Stomach (tissue), 8 donors: ENCODE measurements at regions not wholly inside any gene's neighbourhood (a gene's known extent, or its start where the extent isn't known, plus 50 kb on each side); places are given as distances from the start of the nearest gene placed in this dataset.

Experiments
- DNase-seq, 2 donors: peaks; one replicate each; pipeline versions ENCODE4 v3.0.0 to v3.0.0-alpha.2; 2013 to 2019
- H3K27ac ChIP-seq, 5 donors: fragments of 200-600 bp in 4 of 5; sonication (generic) in 4 of 5; one replicate each; pipeline ENCODE4 v1.5.1; 2013 to 2019; ENCODE audit warnings: mild to moderate bottlenecking in 1 of 5, moderate library complexity in 1 of 5
- H3K27me3 ChIP-seq, 3 donors: fragments of 200-600 bp; sonication (generic); one replicate each; pipeline ENCODE4 v1.5.1; 2017 to 2019; ENCODE audit warnings: mixed run types in 1 of 3
- H3K36me3 ChIP-seq, 4 donors: fragments of 200-600 bp; sonication (generic); 1 replicate in 3 of 4; 2 replicates in 1 of 4; pipeline ENCODE4 v1.5.1; 2016 to 2019
- H3K4me1 ChIP-seq, 4 donors: fragments of 200-600 bp; sonication (generic); one replicate each; pipeline ENCODE4 v1.5.1; 2016 to 2019
- H3K4me3 ChIP-seq, 4 donors: fragments of 200-600 bp; sonication (generic) in 3 of 4; one replicate each; pipeline ENCODE4 v1.5.1; 2016 to 2019; ENCODE audit warnings: mild to moderate bottlenecking in 1 of 4
- H3K9me3 ChIP-seq, 4 donors: fragments of 200-600 bp; sonication (generic); one replicate each; pipeline ENCODE4 v1.5.1; 2016 to 2019
- EP300 ChIP-seq: sonication (generic); formaldehyde crosslinking; IDR thresholded peaks from one replicate; pipeline ENCODE4 v1.6.1; 2017; ENCODE audit warnings: antibody characterized with exemption
- POLR2A ChIP-seq, 4 donors: fragments of 450-650 bp; IDR thresholded peaks; one replicate each; pipeline ENCODE4 v1.6.1; 2016; ENCODE audit warnings: antibody characterized with exemption in 4 of 4, control low read depth in 2 of 4, mild to moderate bottlenecking in 1 of 4, moderate library complexity in 1 of 4
- POLR2AphosphoS5 ChIP-seq, 3 donors: sonication (generic); formaldehyde crosslinking; IDR thresholded peaks; one replicate each; pipeline ENCODE4 v1.6.1; 2016; ENCODE audit warnings: antibody characterized with exemption in 3 of 3
- WGBS, 5 donors: extraction: QIAGEN DNeasy Blood & Tissue Kit in 3 of 5; methylation state at CpG; one replicate each; pipeline versions ENCODE4 v1.1.5 to v1.1.7; 2013 to 2018; 5-methylcytosine and 5-hydroxymethylcytosine counted together
- intact Hi-C: fragments of 100-400 bp; cut with DNase I; formaldehyde crosslinking; loops from one replicate; pipeline ENCODE4 v1.15.1; 2023; ENCODE audit warnings: low total_unique reads
- TF ChIP-seq, protein P1 (sequence below), 7 experiments: fragments of 450-650 bp in 4 of 7; fragments of 200-600 bp in 3 of 7; sonication (generic) in 3 of 7; IDR thresholded peaks; one replicate each; pipeline ENCODE4 v1.5.1; 2016 to 2019; ENCODE audit warnings: antibody characterized with exemption in 7 of 7, control low read depth in 2 of 7, mild to moderate bottlenecking in 1 of 7
- donor health status: healthy with polysubstance abuse.
- donor health status: Bipolar disorder and iron deficiency.
- donor health status: healthy.

DNA sequence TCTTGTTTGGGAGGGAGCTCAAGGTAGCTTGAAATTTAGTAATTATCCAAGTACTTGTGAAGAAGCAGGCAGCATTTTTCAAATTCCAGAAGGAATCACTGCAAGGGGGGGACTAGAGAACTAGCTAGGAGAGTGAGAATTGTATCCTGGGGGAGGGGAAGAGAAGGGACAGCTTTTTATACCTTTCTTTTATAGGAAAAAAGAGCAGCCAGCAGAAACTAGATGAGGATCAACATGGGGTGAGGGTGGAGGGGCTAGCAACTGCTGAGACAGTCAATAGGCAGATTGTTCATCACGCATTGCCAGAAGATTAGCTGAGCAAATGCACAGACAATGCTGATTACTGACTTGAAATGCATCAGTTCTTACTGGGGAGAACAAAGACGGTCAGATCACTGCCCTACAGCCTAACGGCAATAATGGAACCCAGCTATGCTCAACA lies 514.3 kb upstream of the CITED2 start:
- DNase-seq = peak in 1 of 2 donors; percentile 12
- Histone ChIP-seq H3K27ac (no peak overlapping the region), H3K36me3 (no peaks in the 10 kb centered on the region), H3K4me3 (no peak overlapping the region), H3K27me3 (no peaks in the 10 kb centered on the region), H3K4me1 (no peaks in the 10 kb centered on the region), H3K9me3 (no peaks in the 10 kb centered on the region)
- 70 to 88% (median 80%) methylated on average over 3 of the region's 3 CpGs for WGBS, 5 donors
- no peak for TF ChIP-seq POLR2AphosphoS5 (IDR thresholded peaks at IDR 0.05)
- TF ChIP-seq POLR2A (IDR thresholded peaks at IDR 0.05) = no peak
- no peak for TF ChIP-seq EP300
- TF ChIP-seq, protein P1, sequence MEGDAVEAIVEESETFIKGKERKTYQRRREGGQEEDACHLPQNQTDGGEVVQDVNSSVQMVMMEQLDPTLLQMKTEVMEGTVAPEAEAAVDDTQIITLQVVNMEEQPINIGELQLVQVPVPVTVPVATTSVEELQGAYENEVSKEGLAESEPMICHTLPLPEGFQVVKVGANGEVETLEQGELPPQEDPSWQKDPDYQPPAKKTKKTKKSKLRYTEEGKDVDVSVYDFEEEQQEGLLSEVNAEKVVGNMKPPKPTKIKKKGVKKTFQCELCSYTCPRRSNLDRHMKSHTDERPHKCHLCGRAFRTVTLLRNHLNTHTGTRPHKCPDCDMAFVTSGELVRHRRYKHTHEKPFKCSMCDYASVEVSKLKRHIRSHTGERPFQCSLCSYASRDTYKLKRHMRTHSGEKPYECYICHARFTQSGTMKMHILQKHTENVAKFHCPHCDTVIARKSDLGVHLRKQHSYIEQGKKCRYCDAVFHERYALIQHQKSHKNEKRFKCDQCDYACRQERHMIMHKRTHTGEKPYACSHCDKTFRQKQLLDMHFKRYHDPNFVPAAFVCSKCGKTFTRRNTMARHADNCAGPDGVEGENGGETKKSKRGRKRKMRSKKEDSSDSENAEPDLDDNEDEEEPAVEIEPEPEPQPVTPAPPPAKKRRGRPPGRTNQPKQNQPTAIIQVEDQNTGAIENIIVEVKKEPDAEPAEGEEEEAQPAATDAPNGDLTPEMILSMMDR (IDR thresholded peaks at IDR 0.05) = no peak
- intact Hi-C loops = no loop called here

DNA sequence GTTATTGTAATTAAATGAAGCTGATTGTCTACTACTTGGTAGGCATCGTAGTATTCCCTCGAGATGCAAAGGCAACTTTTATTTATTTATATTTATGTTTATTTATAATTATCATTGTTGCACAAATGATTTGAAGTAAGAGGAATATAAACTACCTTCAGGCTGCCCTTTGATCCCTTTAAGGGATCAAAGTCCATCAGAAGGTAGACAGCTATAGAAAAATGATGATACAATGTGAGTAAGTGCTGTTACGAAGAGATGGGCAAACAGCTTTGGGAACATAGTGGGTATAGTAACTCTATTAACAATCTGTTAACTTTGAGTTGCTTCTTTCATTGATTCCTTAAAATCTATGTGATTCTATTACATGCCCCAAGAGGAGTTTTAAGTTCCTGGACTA lies 512.8 kb upstream of the CITED2 start:
- intact Hi-C loops = no loop called here
- 92 to 97% (median 93%) methylated on average over 3 of the region's 3 CpGs for WGBS, 5 donors
- TF ChIP-seq, protein P1 (IDR thresholded peaks at IDR 0.05) = no peak
- TF ChIP-seq POLR2A (IDR thresholded peaks at IDR 0.05) (no peak), POLR2AphosphoS5 (IDR thresholded peaks at IDR 0.05) (no peak), EP300 (no peak)
- DNase-seq = no peak
- no peaks in the 10 kb centered on the region for H3K27me3 ChIP-seq
- no peak overlapping the region for H3K27ac ChIP-seq
- H3K4me3 ChIP-seq = no peak overlapping the region
- H3K4me1 ChIP-seq = peaks cover 0 to 14% (median 6%) of the 10 kb centered on the region in 4 donors
- H3K36me3 ChIP-seq = no peaks in the 10 kb centered on the region
- H3K9me3 ChIP-seq = no peaks in the 10 kb centered on the region

DNA sequence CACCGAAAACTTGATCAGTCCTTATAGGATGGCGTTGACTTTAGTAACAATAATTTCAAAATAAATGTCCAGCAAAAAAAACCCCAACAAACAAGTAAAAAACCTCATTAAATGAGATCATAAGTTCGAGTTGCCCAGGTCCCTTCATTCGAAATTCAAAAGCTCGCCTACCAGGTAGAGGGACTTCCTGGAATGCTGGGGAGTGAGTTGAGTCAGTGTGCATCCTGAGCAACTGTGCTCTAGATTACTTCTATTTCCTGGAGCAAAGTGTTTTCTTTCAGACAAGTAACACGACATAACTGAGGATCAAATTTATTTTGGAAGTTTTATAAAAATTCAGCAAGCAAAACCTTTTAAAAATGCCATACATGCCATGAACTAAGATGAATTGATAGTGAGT lies 511.9 kb upstream of the CITED2 start:
- Histone ChIP-seq H3K36me3 (no peaks in the 10 kb centered on the region), H3K27me3 (no peaks in the 10 kb centered on the region), H3K27ac (no peak overlapping the region), H3K4me1 (peaks cover 0 to 18% (median 6%) of the 10 kb centered on the region in 4 donors), H3K9me3 (no peaks in the 10 kb centered on the region), H3K4me3 (no peak overlapping the region)
- TF ChIP-seq, protein P1 (IDR thresholded peaks at IDR 0.05) = no peak
- TF ChIP-seq POLR2AphosphoS5 (IDR thresholded peaks at IDR 0.05) (no peak), EP300 (no peak), POLR2A (IDR thresholded peaks at IDR 0.05) (no peak)
- intact Hi-C loops = no loop called here
- no peak for DNase-seq
- 86 to 91% (median 89%) methylated on average over 6 of the region's 6 CpGs for WGBS, 5 donors

DNA sequence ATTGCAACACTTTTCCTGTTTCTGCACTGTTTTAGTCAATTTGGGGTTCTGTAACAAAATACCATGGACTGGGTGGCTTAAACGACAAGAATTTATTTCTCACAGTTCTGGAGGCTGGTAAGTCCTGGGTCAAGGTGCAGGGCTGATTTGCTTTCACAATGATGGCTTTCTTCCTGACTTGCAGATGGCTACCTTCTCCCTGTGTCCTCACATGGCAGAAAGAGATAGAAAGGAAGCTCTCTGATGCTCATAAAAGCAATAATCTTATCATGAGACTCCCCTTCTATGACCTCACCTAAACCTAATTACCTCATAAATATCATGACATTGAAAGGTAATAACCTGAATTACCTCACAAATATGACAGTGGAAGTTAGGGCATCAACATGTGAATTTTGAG lies 511.5 kb upstream of the CITED2 start:
- no peak for TF ChIP-seq EP300
- no peak for TF ChIP-seq POLR2A (IDR thresholded peaks at IDR 0.05)
- TF ChIP-seq, protein P1 (IDR thresholded peaks at IDR 0.05) = no peak
- no peak for TF ChIP-seq POLR2AphosphoS5 (IDR thresholded peaks at IDR 0.05)
- Histone ChIP-seq H3K36me3 (no peaks in the 10 kb centered on the region), H3K9me3 (no peaks in the 10 kb centered on the region), H3K27ac (no peak overlapping the region), H3K27me3 (no peaks in the 10 kb centered on the region), H3K4me1 (peaks cover 0 to 18% (median 6%) of the 10 kb centered on the region in 4 donors), H3K4me3 (no peak overlapping the region)
- 31 to 70% (median 42%) methylated on average over 1 of the region's 1 CpG for WGBS, 5 donors
- intact Hi-C loops = no loop called here
- no peak for DNase-seq
